HL-60 (cell line): ENCODE measurements at regions not wholly inside any gene's neighbourhood (a gene's known extent, or its start where the extent isn't known, plus 50 kb on each side); places are given as distances from the start of the nearest gene placed in this dataset.

ENCODE experiments used
- CTCF ChIP-seq: IDR thresholded peaks from one replicate; pipeline ENCODE4 v1.5.1; 2011; ENCODE audit warnings: low read length, control low read depth, inconsistent platforms; ENCODE audit not compliant: insufficient read depth
- GABPA ChIP-seq: IDR thresholded peaks from 2 replicates; pipeline ENCODE4 v1.6.1; 2012; ENCODE audit warnings: low read depth
- POLR2AphosphoS5 ChIP-seq: IDR thresholded peaks from 2 replicates; pipeline ENCODE4 v1.6.1; 2012; ENCODE audit warnings: low read depth
- TF ChIP-seq, protein P1 (sequence below): IDR thresholded peaks from 2 replicates; pipeline ENCODE4 v1.6.1; 2012; ENCODE audit warnings: low read depth; ENCODE audit not compliant: insufficient replicate concordance

GRCh38 chr18:67735506-67735905 is 219.0 kb upstream of the DSEL start:
- TF ChIP-seq CTCF: no peak
- TF ChIP-seq, protein P1, sequence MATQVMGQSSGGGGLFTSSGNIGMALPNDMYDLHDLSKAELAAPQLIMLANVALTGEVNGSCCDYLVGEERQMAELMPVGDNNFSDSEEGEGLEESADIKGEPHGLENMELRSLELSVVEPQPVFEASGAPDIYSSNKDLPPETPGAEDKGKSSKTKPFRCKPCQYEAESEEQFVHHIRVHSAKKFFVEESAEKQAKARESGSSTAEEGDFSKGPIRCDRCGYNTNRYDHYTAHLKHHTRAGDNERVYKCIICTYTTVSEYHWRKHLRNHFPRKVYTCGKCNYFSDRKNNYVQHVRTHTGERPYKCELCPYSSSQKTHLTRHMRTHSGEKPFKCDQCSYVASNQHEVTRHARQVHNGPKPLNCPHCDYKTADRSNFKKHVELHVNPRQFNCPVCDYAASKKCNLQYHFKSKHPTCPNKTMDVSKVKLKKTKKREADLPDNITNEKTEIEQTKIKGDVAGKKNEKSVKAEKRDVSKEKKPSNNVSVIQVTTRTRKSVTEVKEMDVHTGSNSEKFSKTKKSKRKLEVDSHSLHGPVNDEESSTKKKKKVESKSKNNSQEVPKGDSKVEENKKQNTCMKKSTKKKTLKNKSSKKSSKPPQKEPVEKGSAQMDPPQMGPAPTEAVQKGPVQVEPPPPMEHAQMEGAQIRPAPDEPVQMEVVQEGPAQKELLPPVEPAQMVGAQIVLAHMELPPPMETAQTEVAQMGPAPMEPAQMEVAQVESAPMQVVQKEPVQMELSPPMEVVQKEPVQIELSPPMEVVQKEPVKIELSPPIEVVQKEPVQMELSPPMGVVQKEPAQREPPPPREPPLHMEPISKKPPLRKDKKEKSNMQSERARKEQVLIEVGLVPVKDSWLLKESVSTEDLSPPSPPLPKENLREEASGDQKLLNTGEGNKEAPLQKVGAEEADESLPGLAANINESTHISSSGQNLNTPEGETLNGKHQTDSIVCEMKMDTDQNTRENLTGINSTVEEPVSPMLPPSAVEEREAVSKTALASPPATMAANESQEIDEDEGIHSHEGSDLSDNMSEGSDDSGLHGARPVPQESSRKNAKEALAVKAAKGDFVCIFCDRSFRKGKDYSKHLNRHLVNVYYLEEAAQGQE: no peak
- no peak for TF ChIP-seq POLR2AphosphoS5
- TF ChIP-seq GABPA: no peak
